ENCODE measurements at regions not wholly inside any gene's neighbourhood (a gene's known extent, or its start where the extent isn't known, plus 50 kb on each side); places are given as distances from the start of the nearest gene placed in this dataset.

- TF ChIP-seq MAX (IDR thresholded peaks at IDR 0.05) (no peak), EP300 (IDR thresholded peaks at IDR 0.05; ENCODE audit: borderline replicate concordance) (no peak), ZBTB7A (IDR thresholded peaks at IDR 0.05; ENCODE audit: low read depth) (no peak), EGR1 (IDR thresholded peaks at IDR 0.05) (no peak), FOXM1 (IDR thresholded peaks at IDR 0.05; ENCODE audit: borderline replicate concordance, low read depth) (no peak), TAF1 (IDR thresholded peaks at IDR 0.05; ENCODE audit: low read depth) (no peak)
These were observed 164.1 kb upstream of the KCNQ5 start for GRCh38 chr6:72457738-72458137.

GRCh38 chr6:72458521-72458920 is 163.3 kb upstream of the KCNQ5 start:
- TF ChIP-seq FOXM1 (IDR thresholded peaks at IDR 0.05; ENCODE audit: borderline replicate concordance, low read depth): no peak
- no peak for TF ChIP-seq USF1 (IDR thresholded peaks at IDR 0.05)
- TF ChIP-seq MAX (IDR thresholded peaks at IDR 0.05): no peak

- TF ChIP-seq CREB1 (IDR thresholded peaks at IDR 0.05; ENCODE audit: low read depth): no peak
- TF ChIP-seq FOXM1 (IDR thresholded peaks at IDR 0.05; ENCODE audit: borderline replicate concordance, low read depth): no peak
- TF ChIP-seq EGR1 (IDR thresholded peaks at IDR 0.05): no peak
- no peak for TF ChIP-seq YY1 (IDR thresholded peaks at IDR 0.05; ENCODE audit: low read depth)
- no peak for TF ChIP-seq ZBTB7A (IDR thresholded peaks at IDR 0.05; ENCODE audit: low read depth)
- no peak for TF ChIP-seq USF1 (IDR thresholded peaks at IDR 0.05)
- TF ChIP-seq RAD21 (IDR thresholded peaks at IDR 0.05; ENCODE audit: low read depth): no peak
- no peak for TF ChIP-seq TAF1 (IDR thresholded peaks at IDR 0.05; ENCODE audit: low read depth)
- TF ChIP-seq REST (IDR thresholded peaks at IDR 0.05; ENCODE audit: low read depth): no peak
These were observed 160.7 kb upstream of the KCNQ5 start for GRCh38 chr6:72461144-72461543.

- no peak for TF ChIP-seq USF1 (IDR thresholded peaks at IDR 0.05)
- no peak for TF ChIP-seq TAF1 (IDR thresholded peaks at IDR 0.05; ENCODE audit: low read depth)
- no peak for TF ChIP-seq TCF12 (IDR thresholded peaks at IDR 0.05; ENCODE audit: low read depth)
- no peak for TF ChIP-seq EGR1 (IDR thresholded peaks at IDR 0.05)
- TF ChIP-seq MAX (IDR thresholded peaks at IDR 0.05): no peak
- TF ChIP-seq TEAD4 (IDR thresholded peaks at IDR 0.05): no peak
These were observed 157.6 kb upstream of the KCNQ5 start for GRCh38 chr6:72464246-72464645.

- TF ChIP-seq RAD21 (IDR thresholded peaks at IDR 0.05; ENCODE audit: low read depth) (no peak), EP300 (IDR thresholded peaks at IDR 0.05; ENCODE audit: borderline replicate concordance) (no peak), CEBPB (IDR thresholded peaks at IDR 0.05) (no peak), TAF1 (IDR thresholded peaks at IDR 0.05; ENCODE audit: low read depth) (no peak), FOXM1 (IDR thresholded peaks at IDR 0.05; ENCODE audit: borderline replicate concordance, low read depth) (no peak), NFIC (IDR thresholded peaks at IDR 0.05) (no peak), MAX (IDR thresholded peaks at IDR 0.05) (no peak), USF1 (IDR thresholded peaks at IDR 0.05) (no peak), ZBTB7A (IDR thresholded peaks at IDR 0.05; ENCODE audit: low read depth) (no peak)
These were observed 156.8 kb upstream of the KCNQ5 start for GRCh38 chr6:72464791-72465691.

GRCh38 chr6:72466471-72466870 is 155.4 kb upstream of the KCNQ5 start:
- TF ChIP-seq CEBPB (IDR thresholded peaks at IDR 0.05): no peak
- TF ChIP-seq CREB1 (IDR thresholded peaks at IDR 0.05; ENCODE audit: low read depth): no peak
- TF ChIP-seq FOXM1 (IDR thresholded peaks at IDR 0.05; ENCODE audit: borderline replicate concordance, low read depth): no peak
- TF ChIP-seq TAF1 (IDR thresholded peaks at IDR 0.05; ENCODE audit: low read depth): no peak
- TF ChIP-seq TEAD4 (IDR thresholded peaks at IDR 0.05): no peak
- TF ChIP-seq ZBTB7A (IDR thresholded peaks at IDR 0.05; ENCODE audit: low read depth): no peak
- no peak for TF ChIP-seq USF1 (IDR thresholded peaks at IDR 0.05)
- no peak for TF ChIP-seq YY1 (IDR thresholded peaks at IDR 0.05; ENCODE audit: low read depth)
- TF ChIP-seq NFIC (IDR thresholded peaks at IDR 0.05): no peak
- no peak for TF ChIP-seq REST (IDR thresholded peaks at IDR 0.05; ENCODE audit: low read depth)
- TF ChIP-seq MAX (IDR thresholded peaks at IDR 0.05): no peak
- TF ChIP-seq EGR1 (IDR thresholded peaks at IDR 0.05): no peak
- TF ChIP-seq TCF12 (IDR thresholded peaks at IDR 0.05; ENCODE audit: low read depth): no peak
